Type B pancreatic cell (in vitro differentiated cells): ENCODE measurements at regions not wholly inside any gene's neighbourhood (a gene's known extent, or its start where the extent isn't known, plus 50 kb on each side); places are given as distances from the start of the nearest gene placed in this dataset.

Experiments used
- DNase-seq: peaks from one replicate; pipeline ENCODE4 v3.0.0; 2021; ENCODE audit warnings: mixed read lengths; ENCODE audit not compliant: unreplicated experiment; ENCODE audit errors: extremely low spot score
- H3K27ac Mint-ChIP-seq: 2 replicates; pipeline ENCODE4 v1.8.0; 2021; ENCODE audit warnings: mild to moderate bottlenecking, mixed read lengths
- H3K27me3 Mint-ChIP-seq: 2 replicates; pipeline ENCODE4 v1.8.0; 2021; ENCODE audit warnings: mixed read lengths
- H3K36me3 Mint-ChIP-seq: 2 replicates; pipeline ENCODE4 v1.8.0; 2021; ENCODE audit warnings: mixed read lengths
- H3K4me1 Mint-ChIP-seq: one replicate; pipeline ENCODE4 v1.8.0; 2021; ENCODE audit warnings: mixed read lengths; ENCODE audit not compliant: unreplicated experiment
- H3K4me3 Mint-ChIP-seq: 2 replicates; pipeline ENCODE4 v1.8.0; 2021; ENCODE audit warnings: mild to moderate bottlenecking, mixed read lengths
- H3K9me3 Mint-ChIP-seq: 2 replicates; pipeline ENCODE4 v1.8.0; 2021; ENCODE audit warnings: mixed read lengths
- TF ChIP-seq, protein P1 (sequence below): fragments of 200-600 bp; sonication (generic); conservative IDR thresholded peaks from 2 replicates; pipeline ENCODE4 v1.5.0; 2021; ENCODE audit warnings: antibody characterized with exemption, mild to moderate bottlenecking

DNA sequence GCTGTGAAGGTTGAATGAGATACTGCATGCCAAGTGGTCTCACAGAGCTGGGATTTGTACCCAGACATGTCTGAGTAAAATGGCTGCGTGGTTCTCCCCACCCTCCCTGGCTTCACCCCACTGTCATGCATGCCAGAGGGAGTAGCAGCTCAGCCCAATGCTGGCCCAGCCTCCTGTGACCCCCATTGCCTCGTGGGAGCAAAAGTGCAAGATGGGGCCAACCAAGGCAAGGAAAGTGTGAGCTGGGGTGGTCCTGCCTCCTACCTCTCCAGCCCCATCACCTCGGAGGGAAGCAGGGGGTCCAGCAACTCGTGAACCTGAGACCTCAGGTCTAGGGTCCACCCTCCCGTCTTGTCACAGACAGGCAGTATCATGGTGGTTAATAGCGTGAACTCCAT, 209.8 kb upstream of the GRIK3 start:
- peaks cover 4% of the 10 kb centered on the region for H3K4me1 Mint-ChIP-seq
- no peak overlapping the region for H3K4me3 Mint-ChIP-seq
- H3K36me3 Mint-ChIP-seq, result no peaks in the 10 kb centered on the region
- no peak overlapping the region for H3K27ac Mint-ChIP-seq
- DNase-seq, result no peak
- TF ChIP-seq, protein P1, sequence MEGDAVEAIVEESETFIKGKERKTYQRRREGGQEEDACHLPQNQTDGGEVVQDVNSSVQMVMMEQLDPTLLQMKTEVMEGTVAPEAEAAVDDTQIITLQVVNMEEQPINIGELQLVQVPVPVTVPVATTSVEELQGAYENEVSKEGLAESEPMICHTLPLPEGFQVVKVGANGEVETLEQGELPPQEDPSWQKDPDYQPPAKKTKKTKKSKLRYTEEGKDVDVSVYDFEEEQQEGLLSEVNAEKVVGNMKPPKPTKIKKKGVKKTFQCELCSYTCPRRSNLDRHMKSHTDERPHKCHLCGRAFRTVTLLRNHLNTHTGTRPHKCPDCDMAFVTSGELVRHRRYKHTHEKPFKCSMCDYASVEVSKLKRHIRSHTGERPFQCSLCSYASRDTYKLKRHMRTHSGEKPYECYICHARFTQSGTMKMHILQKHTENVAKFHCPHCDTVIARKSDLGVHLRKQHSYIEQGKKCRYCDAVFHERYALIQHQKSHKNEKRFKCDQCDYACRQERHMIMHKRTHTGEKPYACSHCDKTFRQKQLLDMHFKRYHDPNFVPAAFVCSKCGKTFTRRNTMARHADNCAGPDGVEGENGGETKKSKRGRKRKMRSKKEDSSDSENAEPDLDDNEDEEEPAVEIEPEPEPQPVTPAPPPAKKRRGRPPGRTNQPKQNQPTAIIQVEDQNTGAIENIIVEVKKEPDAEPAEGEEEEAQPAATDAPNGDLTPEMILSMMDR, result no peak
- H3K27me3 Mint-ChIP-seq, result peaks cover 43% of the 10 kb centered on the region
- H3K9me3 Mint-ChIP-seq, result no peaks in the 10 kb centered on the region

DNA sequence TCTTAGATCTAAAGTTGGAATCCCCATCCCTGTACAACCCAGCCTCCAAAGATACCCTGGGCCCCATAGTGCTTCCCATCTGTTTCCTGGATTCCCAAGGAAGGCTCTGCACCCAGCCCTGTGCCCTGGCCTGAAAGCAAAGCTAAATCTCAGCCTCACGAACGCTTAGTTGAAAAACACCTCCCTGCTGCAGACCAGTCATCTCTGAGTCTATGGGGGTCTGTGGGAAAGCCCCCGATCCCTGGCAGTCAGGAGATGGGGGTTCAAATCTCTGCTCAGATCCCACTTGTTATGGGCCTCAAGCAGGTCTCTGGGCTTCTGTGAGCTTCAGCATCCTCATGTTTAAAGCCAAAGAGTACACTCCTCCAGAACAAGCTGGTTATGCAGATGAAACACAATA, 210.5 kb upstream of the GRIK3 start:
- peaks cover 40% of the 10 kb centered on the region for H3K27me3 Mint-ChIP-seq
- TF ChIP-seq, protein P1, result no peak
- H3K27ac Mint-ChIP-seq, result no peak overlapping the region

DNA sequence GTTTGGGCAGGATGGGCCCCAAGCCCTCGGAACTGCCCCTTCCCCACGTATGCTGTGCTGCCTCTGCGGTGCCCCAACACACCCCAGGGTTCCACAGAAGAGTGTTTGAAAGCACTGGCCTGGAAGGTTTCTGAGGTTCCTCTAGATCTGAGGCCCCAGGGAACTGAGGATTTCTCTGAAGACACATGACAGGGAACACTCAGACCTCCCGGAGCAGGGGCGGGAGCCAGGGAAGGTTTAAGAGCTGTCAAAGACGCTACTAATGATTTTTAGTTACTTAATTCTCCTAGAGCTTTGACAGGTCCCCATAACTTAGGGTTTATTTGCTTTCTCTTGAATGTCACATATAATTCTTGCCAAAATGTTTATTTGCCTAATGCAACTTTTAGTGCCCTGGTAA, 212.3 kb upstream of the GRIK3 start:
- Mint-ChIP-seq H3K9me3 (no peaks in the 10 kb centered on the region), H3K4me1 (no peaks in the 10 kb centered on the region), H3K27me3 (peaks cover 46% of the 10 kb centered on the region), H3K4me3 (no peak overlapping the region), H3K36me3 (no peaks in the 10 kb centered on the region), H3K27ac (no peak overlapping the region)
- DNase-seq, result no peak
- TF ChIP-seq, protein P1, result no peak

More for the DNA sequence above, 210.5 kb upstream of the GRIK3 start:
- no peak for DNase-seq
- Mint-ChIP-seq H3K36me3 (no peaks in the 10 kb centered on the region), H3K9me3 (no peaks in the 10 kb centered on the region), H3K4me3 (no peak overlapping the region), H3K4me1 (no peaks in the 10 kb centered on the region)

DNA sequence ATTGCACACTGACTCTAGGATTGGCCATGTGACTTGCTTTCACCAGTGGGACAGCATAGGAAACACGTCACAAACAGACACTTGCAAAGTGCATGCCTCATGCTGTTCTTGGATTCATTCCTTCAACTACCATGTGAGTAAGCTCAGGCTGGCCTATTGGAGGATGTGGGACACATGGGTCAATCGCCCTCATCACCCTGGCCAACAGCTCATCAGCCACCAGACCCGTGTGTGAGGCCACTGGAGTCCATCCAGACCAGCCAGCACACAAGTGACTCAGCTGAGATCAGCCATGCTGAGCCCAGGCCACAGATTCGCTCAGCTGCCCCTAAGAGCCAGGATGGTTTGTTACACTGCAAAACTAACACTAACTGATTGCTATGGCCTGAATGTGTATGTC, 216.1 kb upstream of the GRIK3 start:
- TF ChIP-seq, protein P1, result no peak
- peaks cover 61% of the 10 kb centered on the region for H3K27me3 Mint-ChIP-seq
- no peaks in the 10 kb centered on the region for H3K36me3 Mint-ChIP-seq
- H3K4me3 Mint-ChIP-seq, result no peak overlapping the region
- H3K27ac Mint-ChIP-seq, result no peak overlapping the region
- H3K9me3 Mint-ChIP-seq, result no peaks in the 10 kb centered on the region
- DNase-seq, result no peak
- H3K4me1 Mint-ChIP-seq, result no peaks in the 10 kb centered on the region

DNA sequence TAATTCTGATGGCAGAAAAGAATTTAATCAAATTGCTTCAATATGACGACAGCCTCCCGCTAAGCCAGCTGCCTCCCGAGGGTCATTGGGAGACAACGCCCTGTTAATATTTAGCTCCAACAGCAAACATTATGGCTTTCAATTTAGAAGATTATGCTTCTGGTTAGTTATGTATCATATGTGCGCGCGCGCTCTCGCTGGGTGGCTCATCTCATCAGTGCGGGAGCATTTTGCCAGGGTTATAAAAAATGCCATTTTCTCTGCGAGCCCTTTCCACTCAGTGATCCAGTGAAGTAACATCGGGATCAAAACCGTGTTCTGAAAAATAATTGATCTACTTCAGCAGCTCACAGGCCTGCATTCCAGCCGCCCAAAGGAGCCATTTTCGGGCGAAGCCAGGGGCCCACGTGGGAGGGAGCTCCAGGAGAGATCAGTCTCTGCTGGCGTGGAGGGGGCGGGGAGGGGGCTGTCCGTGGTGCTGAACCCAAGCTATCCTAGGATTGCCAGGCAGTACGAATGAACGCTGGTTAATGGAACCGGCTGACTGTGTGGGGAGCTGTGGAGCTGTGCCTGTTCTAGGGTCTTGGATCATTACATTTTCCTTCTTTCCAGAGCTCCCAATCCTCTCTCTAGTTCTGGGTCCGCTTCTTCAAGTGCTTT, 219.1 kb upstream of the ZC3H12A start:
- Mint-ChIP-seq H3K27ac (no peak overlapping the region), H3K4me3 (peak overlapping the region; percentile 2), H3K9me3 (no peaks in the 10 kb centered on the region), H3K4me1 (no peaks in the 10 kb centered on the region), H3K27me3 (peaks cover 67% of the 10 kb centered on the region), H3K36me3 (no peaks in the 10 kb centered on the region)
- DNase-seq, result peak; percentile 75
- TF ChIP-seq, protein P1, result no peak

DNA sequence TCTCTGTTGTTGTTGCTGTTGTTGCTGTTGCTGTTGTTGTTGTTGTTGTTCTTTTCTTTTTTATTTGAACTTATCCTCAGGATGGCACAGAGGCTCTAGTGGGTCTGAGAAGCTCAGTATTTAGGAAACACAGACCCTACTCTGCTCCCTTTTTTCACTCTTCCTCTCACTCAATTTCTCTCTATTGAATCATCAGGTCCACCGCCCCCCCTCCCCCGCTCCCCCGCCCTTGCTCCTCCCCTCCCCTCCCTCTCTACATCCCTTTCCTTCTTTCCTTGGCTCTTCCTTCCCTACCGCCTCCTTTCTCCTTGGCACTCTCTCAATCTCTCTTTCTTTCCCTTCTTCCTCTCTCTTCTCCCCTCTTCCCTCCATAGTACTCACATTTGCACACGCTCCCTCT, 218.5 kb upstream of the ZC3H12A start:
- H3K9me3 Mint-ChIP-seq, result no peaks in the 10 kb centered on the region
- TF ChIP-seq, protein P1, result no peak
- no peak overlapping the region for H3K27ac Mint-ChIP-seq
- H3K36me3 Mint-ChIP-seq, result no peaks in the 10 kb centered on the region
- no peak for DNase-seq
- no peak overlapping the region for H3K4me3 Mint-ChIP-seq
- no peaks in the 10 kb centered on the region for H3K4me1 Mint-ChIP-seq
- peaks cover 67% of the 10 kb centered on the region for H3K27me3 Mint-ChIP-seq
